ENCODE measurements at regions not wholly inside any gene's neighbourhood (a gene's known extent, or its start where the extent isn't known, plus 50 kb on each side); places are given as distances from the start of the nearest gene placed in this dataset.
"Not testable (repeated sequence)": the region's sequence is repeated elsewhere in the genome, so short reads cannot be mapped to it uniquely, and the experiment has no call there.

DNA sequence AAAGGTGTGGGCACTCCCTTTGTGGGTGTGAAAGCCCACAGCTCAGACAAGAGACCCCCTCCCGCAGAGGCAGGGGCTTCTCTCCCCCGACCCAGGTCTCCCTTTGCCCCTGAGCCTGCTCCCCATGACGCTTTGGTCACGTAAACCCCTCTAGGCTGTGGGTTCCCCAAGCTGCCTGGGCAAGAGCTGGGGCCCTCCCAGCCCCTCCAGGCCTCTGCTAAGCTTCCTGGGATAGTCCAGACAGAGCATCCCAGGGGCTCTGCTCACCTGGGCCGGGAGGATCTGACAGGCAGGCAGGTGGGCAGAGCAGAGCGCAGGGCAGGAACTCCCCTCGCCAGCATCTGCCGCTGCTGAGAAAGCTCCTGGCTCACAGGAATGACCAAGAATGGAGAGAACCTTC is 177.3 kb downstream of the BANP start:
- DNase-seq (ENCODE audit: low read depth in 2 of 3, low spot score in 2 of 3) = no peak

- DNase-seq (ENCODE audit: low read depth in 2 of 3, low spot score in 2 of 3) = not testable (repeated sequence)
Measured at GRCh38 chr16:88129133-88129532, 177.9 kb downstream of the BANP start.

DNA sequence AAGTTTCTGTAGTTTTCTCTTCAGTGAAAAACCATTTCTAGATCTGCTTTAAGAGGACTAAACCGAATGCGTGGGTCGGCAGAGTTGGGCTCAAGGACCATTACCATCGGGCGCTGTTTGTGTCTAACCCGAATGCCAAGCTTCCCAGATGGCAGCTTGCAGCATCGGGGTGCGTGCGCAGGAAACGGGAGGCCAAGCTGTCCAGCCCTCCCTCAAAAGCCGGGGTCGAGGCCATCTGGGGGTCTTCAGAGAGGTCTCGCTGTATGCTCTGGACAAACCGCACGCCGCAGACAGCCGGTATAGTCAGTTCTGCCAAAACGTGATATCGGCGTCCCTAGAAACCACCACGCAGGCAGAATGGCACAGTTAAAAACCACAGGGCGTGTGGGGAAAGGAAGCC is 178.8 kb downstream of the BANP start:
- no peak for DNase-seq (ENCODE audit: low read depth in 2 of 3, low spot score in 2 of 3)

- no peak for DNase-seq (ENCODE audit: low read depth in 2 of 3, low spot score in 2 of 3)
Measured at GRCh38 chr16:88130681-88131080, 179.4 kb downstream of the BANP start.

DNA sequence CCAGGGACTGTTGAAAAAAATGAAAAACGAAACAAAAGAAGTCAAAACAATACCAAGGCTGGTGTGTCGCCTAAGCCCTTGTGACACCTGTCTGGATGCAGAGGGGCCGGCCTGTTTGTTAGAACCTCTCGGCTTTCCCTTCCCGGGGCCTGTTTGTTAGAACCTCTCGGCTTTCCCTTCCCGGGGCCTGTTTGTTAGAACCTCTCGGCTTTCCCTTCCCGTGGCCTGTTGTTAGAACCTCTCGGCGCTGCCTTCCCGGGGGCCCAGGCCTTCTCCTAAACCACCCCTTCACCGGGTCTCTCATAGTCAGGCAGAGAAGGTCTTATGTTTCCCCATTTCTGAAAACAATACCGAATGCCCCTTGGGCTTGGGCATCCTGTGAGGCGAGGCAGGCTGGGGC is 180.0 kb downstream of the BANP start:
- no peak for DNase-seq (ENCODE audit: low read depth in 2 of 3, low spot score in 2 of 3)

DNA sequence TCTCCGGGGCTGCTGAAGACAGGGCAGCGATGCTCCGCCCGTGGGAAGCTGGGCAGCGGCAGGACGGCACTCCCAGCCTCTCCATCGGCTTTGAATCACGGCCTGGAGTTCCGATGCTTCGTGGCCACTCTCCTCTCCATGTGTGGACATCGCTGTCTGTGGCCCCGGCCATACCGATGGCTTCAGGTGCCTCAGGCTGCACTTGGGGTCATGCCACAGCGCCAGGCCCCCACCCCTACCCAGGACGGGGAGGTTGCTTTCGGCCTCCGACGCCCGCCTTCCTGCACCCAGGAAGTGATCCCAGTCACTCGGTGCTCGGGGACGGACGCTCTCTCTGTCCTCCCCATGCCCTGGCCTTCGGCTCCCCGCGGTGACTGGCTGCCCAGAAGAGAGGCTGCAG is 180.7 kb downstream of the BANP start:
- no peak for DNase-seq (ENCODE audit: low read depth in 2 of 3, low spot score in 2 of 3)

GRCh38 chr16:88132836-88133506 is 181.7 kb downstream of the BANP start:
- no peak for DNase-seq (ENCODE audit: low read depth in 2 of 3, low spot score in 2 of 3)

DNA sequence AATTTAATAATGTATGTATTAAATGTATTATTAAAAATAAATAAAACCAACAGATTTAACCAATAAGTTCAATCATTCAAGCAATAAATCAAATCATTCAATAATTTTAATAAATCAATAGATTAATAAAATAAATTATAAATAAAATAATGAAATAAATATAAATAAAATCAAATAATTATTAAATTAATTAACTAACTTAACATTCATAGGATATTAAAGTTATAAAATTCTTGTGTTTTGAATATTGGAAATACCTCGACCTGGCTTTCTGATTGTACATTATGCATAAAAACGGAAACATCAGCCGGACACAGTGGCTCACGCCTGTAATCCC is 182.2 kb downstream of the BANP start:
- DNase-seq (ENCODE audit: low read depth in 2 of 3, low spot score in 2 of 3) = no peak

GRCh38 chr16:88134172-88134898 is 183.1 kb downstream of the BANP start:
- DNase-seq (ENCODE audit: low read depth in 2 of 3, low spot score in 2 of 3) = not testable (repeated sequence)

DNA sequence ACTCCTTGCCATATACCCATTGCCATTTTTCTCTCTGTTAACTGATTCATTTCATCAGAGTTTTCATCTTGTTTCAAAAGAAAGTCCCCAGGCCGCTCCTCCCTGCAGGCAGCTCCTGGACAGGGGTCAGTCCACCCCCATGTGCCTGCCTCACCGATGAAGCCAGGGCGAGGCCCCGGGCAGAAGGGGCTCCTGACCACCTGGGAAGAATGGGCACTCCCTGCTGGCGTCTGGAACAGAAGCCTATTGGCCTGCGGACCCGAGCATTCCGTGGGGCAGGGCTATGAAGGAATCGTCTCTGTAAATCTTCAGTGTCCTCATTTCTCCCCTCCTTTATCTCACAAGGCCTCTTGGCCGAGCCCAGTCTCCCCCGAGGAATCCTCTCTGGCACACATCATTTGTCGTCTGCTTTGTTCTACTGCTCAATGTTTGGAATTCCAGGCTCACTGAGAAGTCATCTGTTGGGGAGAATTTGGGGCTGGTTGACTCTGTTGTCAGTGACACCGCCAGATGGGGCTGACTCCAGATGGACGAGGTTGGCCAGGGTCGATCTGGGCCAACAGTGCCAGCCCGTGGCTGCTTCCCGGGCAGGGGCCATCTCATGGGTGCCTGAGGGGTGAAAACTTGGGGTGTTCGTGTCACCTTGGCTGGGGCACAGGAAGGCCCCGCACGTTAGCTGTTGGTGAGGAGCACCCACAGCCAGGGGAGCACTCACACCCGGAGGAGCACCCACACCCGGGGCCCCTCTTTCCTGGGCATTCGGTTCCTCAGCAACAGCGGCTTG is 183.9 kb downstream of the BANP start:
- not testable (repeated sequence) for DNase-seq (ENCODE audit: low read depth in 2 of 3, low spot score in 2 of 3)

DNA sequence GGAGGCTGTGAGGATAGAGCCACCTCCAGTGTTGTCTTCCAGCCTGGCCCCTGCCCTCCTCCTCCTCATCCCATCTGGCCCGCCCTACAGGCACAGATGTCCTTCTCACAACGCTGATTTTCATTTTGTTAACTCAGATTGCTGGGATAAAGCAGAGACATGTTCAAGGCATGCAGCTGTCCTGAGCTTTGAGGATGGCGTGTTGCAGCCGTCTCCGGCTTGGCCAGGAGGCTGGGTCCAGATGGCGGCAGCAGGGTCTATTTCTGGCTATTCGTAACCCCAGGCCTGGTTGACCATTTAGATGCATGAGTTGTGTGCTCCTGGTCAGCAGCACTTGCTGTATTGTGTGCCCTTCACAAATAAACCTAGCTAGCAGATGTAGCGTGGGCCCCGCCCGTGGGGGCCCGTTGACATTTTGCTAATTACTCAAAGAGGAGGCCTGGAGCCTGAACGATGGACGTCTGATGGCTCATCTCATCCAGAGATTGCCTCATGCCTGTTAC is 185.0 kb downstream of the BANP start:
- DNase-seq (ENCODE audit: low read depth in 2 of 3, low spot score in 2 of 3) = not testable (repeated sequence)

DNA sequence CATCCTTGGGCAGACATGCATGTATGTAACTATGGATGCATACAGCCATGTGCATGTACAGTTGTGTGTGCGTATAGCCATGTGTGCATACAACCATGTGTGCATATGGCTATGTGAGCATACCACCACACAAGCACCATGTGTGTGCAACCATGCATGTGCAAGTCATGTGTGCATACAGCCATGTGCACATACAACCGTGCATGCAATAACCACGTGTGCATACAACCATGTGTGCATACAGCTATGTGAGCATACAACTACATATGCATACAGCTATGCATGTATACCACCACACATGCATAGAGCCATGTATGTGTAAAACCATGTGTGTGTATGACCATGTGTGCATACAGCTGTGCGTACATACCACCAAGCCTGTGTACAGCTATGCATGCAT is 185.7 kb downstream of the BANP start:
- not testable (repeated sequence) for DNase-seq (ENCODE audit: low read depth in 2 of 3, low spot score in 2 of 3)

DNA sequence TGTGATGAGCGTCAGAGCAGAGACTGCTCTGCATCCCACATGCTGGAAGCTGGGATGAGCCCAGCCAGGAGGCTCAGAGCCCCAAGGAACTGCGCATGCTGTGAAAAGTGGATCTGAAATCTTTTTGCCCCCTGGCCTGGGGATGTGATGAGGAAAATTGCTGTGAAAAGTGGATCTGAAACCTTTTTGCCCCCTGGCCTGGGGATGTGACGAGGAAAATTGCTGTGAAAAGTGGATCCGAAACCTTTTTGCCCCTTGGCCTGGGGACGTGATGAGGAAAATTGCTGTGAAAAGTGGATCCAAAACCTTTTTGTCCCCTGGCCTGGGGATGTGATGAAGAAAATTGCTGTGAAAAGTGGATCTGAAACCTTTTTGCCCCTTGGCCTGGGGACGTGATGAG is 187.9 kb downstream of the BANP start:
- DNase-seq (ENCODE audit: low read depth in 2 of 3, low spot score in 2 of 3) = not testable (repeated sequence)

DNA sequence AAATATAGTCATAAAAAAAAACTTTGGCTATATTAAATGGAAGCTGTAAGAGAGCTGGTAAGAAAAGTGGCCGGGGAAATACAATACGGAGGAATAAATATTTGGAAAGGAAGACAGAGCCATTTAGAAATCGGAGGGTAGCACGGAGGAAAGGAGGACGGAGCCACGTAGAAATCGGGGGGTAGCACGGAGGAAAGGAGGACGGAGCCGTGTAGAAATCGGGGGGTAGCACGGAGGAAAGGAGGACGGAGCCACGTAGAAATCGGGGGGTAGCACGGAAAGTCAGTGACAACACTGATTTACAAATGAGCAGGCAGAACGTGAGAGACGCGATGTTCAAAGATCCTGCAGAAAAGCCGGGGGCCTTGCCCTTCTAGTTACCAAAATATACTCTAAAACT is 189.0 kb downstream of the BANP start:
- not testable (repeated sequence) for DNase-seq (ENCODE audit: low read depth in 2 of 3, low spot score in 2 of 3)

- no peak for DNase-seq (ENCODE audit: low read depth in 2 of 3, low spot score in 2 of 3)
Measured at GRCh38 chr16:88141580-88141979, 190.3 kb downstream of the BANP start.

DNA sequence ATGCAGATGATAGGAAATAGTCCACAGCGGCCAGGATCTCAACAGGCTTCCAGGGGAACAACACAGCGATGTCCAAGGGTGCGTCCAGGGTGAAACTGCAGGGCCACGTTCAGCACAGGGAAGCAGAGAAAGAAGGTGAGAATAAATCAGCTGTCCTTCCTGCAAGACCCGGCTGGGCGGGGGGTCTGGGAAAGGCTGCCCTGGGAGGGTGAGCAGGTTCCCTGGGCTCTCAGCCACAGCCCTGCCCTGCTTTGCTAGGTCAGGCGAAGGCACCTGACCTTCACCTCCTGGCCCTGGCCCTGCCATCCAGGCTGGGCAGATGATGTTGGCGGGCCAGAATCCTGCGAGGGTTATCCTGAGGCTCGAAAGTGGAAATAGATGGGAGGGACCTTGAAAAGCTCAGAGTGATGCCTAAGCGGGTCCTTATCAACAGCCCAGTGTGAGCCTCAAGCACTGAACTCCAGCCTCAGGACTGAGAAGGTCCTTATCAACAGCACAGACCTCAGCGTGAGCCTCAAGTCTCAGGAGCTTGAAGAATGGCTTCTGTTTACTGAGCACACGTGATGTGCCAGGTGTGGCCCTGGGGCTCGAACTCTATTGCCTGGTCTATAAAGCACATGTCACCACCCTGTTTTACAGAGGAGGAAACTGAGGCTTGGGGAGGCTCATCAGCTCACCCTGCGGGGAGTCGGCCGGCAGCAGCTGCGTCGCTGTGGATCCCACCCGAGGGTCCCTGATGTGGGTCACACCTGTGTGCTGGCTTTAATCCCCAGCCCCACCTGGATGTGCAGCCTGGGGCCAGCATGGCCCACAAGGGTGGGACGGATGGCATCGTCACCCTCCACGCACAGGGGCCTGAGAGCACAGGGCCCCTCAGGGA is 191.1 kb downstream of the BANP start:
- DNase-seq (ENCODE audit: low read depth in 2 of 3, low spot score in 2 of 3) = not testable (repeated sequence)

- DNase-seq (ENCODE audit: low read depth in 2 of 3, low spot score in 2 of 3) = not testable (repeated sequence)
Measured at GRCh38 chr16:88143122-88144027, 192.1 kb downstream of the BANP start.

DNA sequence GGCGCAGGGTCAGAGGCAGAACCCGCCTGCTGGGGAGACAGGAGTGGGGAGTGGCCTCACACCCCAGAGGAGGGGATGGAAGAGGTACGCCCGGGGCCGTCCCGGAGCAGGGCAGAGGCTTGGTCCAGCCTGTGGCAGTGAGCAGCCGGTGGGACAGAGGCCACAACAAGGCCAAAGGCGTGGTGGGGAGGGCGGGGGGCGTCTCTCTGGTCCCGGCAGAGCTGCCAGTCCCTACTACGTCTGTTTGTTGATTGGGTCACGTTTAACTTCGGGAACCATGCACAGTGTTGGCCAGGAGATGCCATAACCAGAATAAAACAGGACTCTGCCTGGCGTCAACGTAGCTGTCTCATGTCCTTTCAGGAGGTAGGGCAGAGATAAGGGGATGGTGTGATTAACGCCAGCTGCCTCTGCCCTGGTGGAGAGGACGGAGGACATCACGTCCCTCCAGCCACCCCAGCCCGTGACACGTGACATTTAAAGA is 192.8 kb downstream of the BANP start:
- no peak for DNase-seq (ENCODE audit: low read depth in 2 of 3, low spot score in 2 of 3)

DNA sequence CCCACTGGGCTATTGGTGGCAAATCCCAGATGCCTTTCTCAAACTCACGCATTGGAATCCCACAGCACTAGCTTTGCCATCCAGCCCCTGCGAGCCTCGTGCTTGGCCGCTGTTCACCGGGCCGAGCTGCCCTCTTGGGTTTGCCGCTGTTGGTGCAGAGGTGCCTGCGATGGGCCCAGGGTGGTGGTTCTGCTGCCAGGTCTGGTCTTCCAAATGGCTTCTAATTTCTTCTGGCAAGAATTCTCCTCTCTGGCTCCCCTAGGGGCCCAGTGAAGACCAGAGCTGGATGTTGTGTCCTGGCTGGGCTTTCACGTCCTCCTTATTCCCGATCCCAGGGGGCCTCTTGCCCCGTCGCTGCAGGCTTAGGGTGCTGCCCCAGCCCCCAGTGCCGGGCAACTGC is 194.1 kb downstream of the BANP start:
- not testable (repeated sequence) for DNase-seq (ENCODE audit: low read depth in 2 of 3, low spot score in 2 of 3)

Measured in hematopoietic multipotent progenitor cell (in vitro differentiated cells).